Endothelial cell of umbilical vein (primary cell): ENCODE measurements at regions not wholly inside any gene's neighbourhood (a gene's known extent, or its start where the extent isn't known, plus 50 kb on each side); places are given as distances from the start of the nearest gene placed in this dataset.

Experiments used
- BruUV-seq: library from RNA; stranded (reverse); fragments of 400-500 nt; replicated peaks from 2 replicates; lab custom pipeline; 2021; lab: Mats Ljungman, UMichigan
- CTCF ChIA-PET: fragments of 300-600, 350-600 bp; sonication (Branson Sonifier 250); formaldehyde crosslinking; loops from one replicate; lab custom pipeline; 2021; ENCODE audit warnings: antibody characterized with exemption, inconsistent platforms; lab: Charles Lee
- POLR2A ChIA-PET: fragments of 300-600, 350-600 bp; sonication (Branson Sonifier 250); formaldehyde crosslinking; loops from one replicate; lab custom pipeline; 2021; ENCODE audit warnings: antibody characterized with exemption, inconsistent platforms; lab: Charles Lee
- DNase-seq: peaks from one replicate; pipeline ENCODE4 v3.0.0-alpha.2; 2011; ENCODE audit warnings: low read depth, low spot score
- FAIRE-seq: peaks from 2 replicates; lab custom pipeline; 2011; peaks lifted over from hg19 to GRCh38; lab: Jason Lieb, UNC
- H2AFZ ChIP-seq: 2 replicates; pipeline ENCODE4 v1.6.0; 2012; ENCODE audit warnings: low read depth, low read length, control low read depth, inconsistent platforms
- H3K27ac ChIP-seq: 2 replicates; pipeline ENCODE4 v1.5.1; 2011; ENCODE audit warnings: low read depth, mild to moderate bottlenecking, control low read depth, low read length, moderate library complexity; ENCODE audit not compliant: insufficient read depth
- H3K27me3 ChIP-seq, 2 experiments: 2 replicates each; pipeline versions ENCODE4 v1.6.0 to v1.6.1; 2011; ENCODE audit warnings: low read length in 2 of 2, mixed read lengths in 1 of 2; ENCODE audit not compliant: control insufficient read depth in 2 of 2, insufficient read depth in 2 of 2
- H3K36me3 ChIP-seq, 2 experiments: 2 replicates in 1 of 2; 3 replicates in 1 of 2; pipeline ENCODE4 v1.5.1; 2011; ENCODE audit warnings: low read length in 2 of 2, mild to moderate bottlenecking in 1 of 2, moderate library complexity in 1 of 2; ENCODE audit not compliant: control insufficient read depth in 2 of 2, insufficient read depth in 2 of 2; ENCODE audit errors: extremely low read depth in 1 of 2
- H3K4me1 ChIP-seq: 3 replicates; pipeline ENCODE4 v1.5.1; 2011; ENCODE audit warnings: mild to moderate bottlenecking, low read length; ENCODE audit not compliant: control insufficient read depth, insufficient read depth; ENCODE audit errors: extremely low read depth
- H3K4me2 ChIP-seq: 2 replicates; pipeline ENCODE4 v1.6.1; 2011; ENCODE audit warnings: low read length, control low read depth, mixed read lengths; ENCODE audit not compliant: insufficient read depth
- H3K4me3 ChIP-seq, 3 experiments: fragments of 200-600 bp in 1 of 3; sonication (generic), shearing (Covaris generic) in 1 of 3; replicated peaks in 1 of 3; 2 replicates each; pipeline ENCODE4 v1.5.1; 2011 to 2016; ENCODE audit warnings: control low read depth in 3 of 3, low read length in 3 of 3, mild to moderate bottlenecking in 2 of 3, inconsistent platforms in 1 of 3, low read depth in 1 of 3, moderate library complexity in 1 of 3; ENCODE audit not compliant: insufficient read depth in 1 of 3
- H3K79me2 ChIP-seq: 2 replicates; pipeline ENCODE4 v1.6.0; 2012; ENCODE audit warnings: low read length, inconsistent platforms; ENCODE audit not compliant: control insufficient read depth, insufficient read depth
- H3K9ac ChIP-seq: replicated peaks from 2 replicates; pipeline ENCODE3; 2011; ENCODE audit warnings: low read length, control low read depth; ENCODE audit not compliant: insufficient read depth; ENCODE audit errors: extremely low read depth
- H3K9me1 ChIP-seq: replicated peaks from 3 replicates; pipeline ENCODE4 v1.6.0; 2011; ENCODE audit warnings: mild to moderate bottlenecking, low read length; ENCODE audit not compliant: control insufficient read depth, insufficient read depth; ENCODE audit errors: extremely low read depth
- H3K9me3 ChIP-seq: replicated peaks from 2 replicates; pipeline ENCODE4 v1.5.1; 2012; ENCODE audit warnings: low read length, inconsistent platforms; ENCODE audit not compliant: control insufficient read depth, insufficient read depth
- H4K20me1 ChIP-seq: replicated peaks from 2 replicates; pipeline ENCODE3; 2011; ENCODE audit warnings: mild to moderate bottlenecking, low read length; ENCODE audit not compliant: control insufficient read depth, insufficient read depth; ENCODE audit errors: extremely low read depth
- CTCF ChIP-seq, 2 donors: IDR thresholded peaks; 1 replicate in 1 of 2; 2 replicates in 1 of 2; pipeline ENCODE4 v1.5.1; 2011; ENCODE audit warnings: low read length in 2 of 2, mild to moderate bottlenecking in 2 of 2, moderate library complexity in 2 of 2, control low read depth in 1 of 2, inconsistent platforms in 1 of 2, low read depth in 1 of 2; ENCODE audit not compliant: insufficient read depth in 1 of 2; ENCODE audit errors: extremely low read depth in 1 of 2
- GATA2 ChIP-seq: IDR thresholded peaks from 2 replicates; pipeline ENCODE4 v1.7.0; 2011; ENCODE audit warnings: low read depth, mild to moderate bottlenecking, moderate library complexity, mixed read lengths, low read length; ENCODE audit not compliant: insufficient read length, insufficient read depth
- MYC ChIP-seq: IDR thresholded peaks from one replicate; pipeline ENCODE4 v1.6.1; 2011; ENCODE audit warnings: mild to moderate bottlenecking, low read depth, low read length
- POLR2A ChIP-seq: IDR thresholded peaks from 2 replicates; pipeline ENCODE4 v1.6.1; 2012; ENCODE audit warnings: low read depth, mild to moderate bottlenecking, control low read depth, low read length
- dilution Hi-C: fragments of 300-500 bp; cut with MboI; formaldehyde crosslinking; loops from one replicate; pipeline ENCODE4 v1.15.0; 2019; ENCODE audit warnings: low sequenced_read_pairs; ENCODE audit not compliant: extremely low pct_ligation_motif_present
- intact Hi-C: fragments of 100-400 bp; cut with micrococcal nuclease; formaldehyde crosslinking; loops from one replicate; pipeline ENCODE4 v1.10.0; 2022

GRCh38 chr6:50213146-50213545 is 163.4 kb upstream of the DEFB112 start:
- no peak for DNase-seq
- H3K27me3 ChIP-seq = no peaks in the 10 kb centered on the region
- dilution Hi-C loops = no loop called here
- no peak overlapping the region for H3K27ac ChIP-seq
- no peaks in the 10 kb centered on the region for H3K36me3 ChIP-seq
- intact Hi-C loops = no loop called here
- H3K79me2 ChIP-seq = no peaks in the 10 kb centered on the region
- POLR2A ChIA-PET = no interaction called here
- no peak overlapping the region for H3K9ac ChIP-seq
- no peaks in the 10 kb centered on the region for H4K20me1 ChIP-seq
- H3K9me1 ChIP-seq = no peaks in the 10 kb centered on the region
- no peaks in the 10 kb centered on the region for H3K4me1 ChIP-seq
- H3K4me2 ChIP-seq = no peak overlapping the region
- no peak overlapping the region for H3K4me3 ChIP-seq
- BruUV-seq = no TSS peak
- H2AFZ ChIP-seq = no peak overlapping the region
- no peak for FAIRE-seq
- CTCF ChIA-PET = no interaction called here
- H3K9me3 ChIP-seq = no peaks in the 10 kb centered on the region
- TF ChIP-seq GATA2 (no peak), CTCF (IDR thresholded peaks at IDR 0.05; ENCODE audit: extremely low read depth in 1 of 2, insufficient read depth in 1 of 2, low read depth in 1 of 2, low read length in 2 of 2) (no peak), POLR2A (no peak)

GRCh38 chr6:50214937-50215336 is 165.2 kb upstream of the DEFB112 start:
- intact Hi-C loops = no loop called here
- DNase-seq = no peak
- BruUV-seq = no TSS peak
- dilution Hi-C loops = no loop called here
- ChIA-PET POLR2A (no interaction called here), CTCF (no interaction called here)
- no peak for FAIRE-seq
- no peaks in the 10 kb centered on the region for H3K9me1 ChIP-seq
- TF ChIP-seq MYC (no peak), POLR2A (no peak), CTCF (IDR thresholded peaks at IDR 0.05; ENCODE audit: extremely low read depth in 1 of 2, insufficient read depth in 1 of 2, low read depth in 1 of 2, low read length in 2 of 2) (no peak)
- no peaks in the 10 kb centered on the region for H4K20me1 ChIP-seq
- H3K4me3 ChIP-seq = no peak overlapping the region
- no peak overlapping the region for H3K4me2 ChIP-seq
- H3K9me3 ChIP-seq = no peaks in the 10 kb centered on the region
- no peak overlapping the region for H3K9ac ChIP-seq
- no peaks in the 10 kb centered on the region for H3K79me2 ChIP-seq
- H3K27ac ChIP-seq = no peak overlapping the region
- H3K27me3 ChIP-seq = no peaks in the 10 kb centered on the region
- H3K36me3 ChIP-seq = no peaks in the 10 kb centered on the region
- H3K4me1 ChIP-seq = no peaks in the 10 kb centered on the region
- no peak overlapping the region for H2AFZ ChIP-seq
